K562 (cell line): ENCODE measurements at regions not wholly inside any gene's neighbourhood (a gene's known extent, or its start where the extent isn't known, plus 50 kb on each side); places are given as distances from the start of the nearest gene placed in this dataset.

Source experiments
- DPF2 ChIP-seq: fragments of 450-650 bp; IDR thresholded peaks from 2 replicates; pipeline ENCODE4 v1.6.1; 2016
- FOXK1 ChIP-seq: sonication (generic); formaldehyde crosslinking; IDR thresholded peaks from 2 replicates; pipeline ENCODE4 v1.8.0; 2022; ENCODE audit warnings: missing genetic modification reagents, mild to moderate bottlenecking, borderline replicate concordance
- HOXB6 ChIP-seq: fragments of 250-450 bp; sonication (Bioruptor Pico); IDR thresholded peaks from 2 replicates; pipeline ENCODE4 v1.5.1; 2022; ENCODE audit warnings: mild to moderate bottlenecking, borderline replicate concordance
- MNT ChIP-seq, 2 experiments: fragments of 450-650 bp; conservative IDR thresholded peaks; 2 replicates each; pipeline ENCODE4 v1.6.1; 2017; ENCODE audit warnings: mild to moderate bottlenecking in 2 of 2, moderate library complexity in 2 of 2
- NCOA4 ChIP-seq: fragments of 450-650 bp; IDR thresholded peaks from 2 replicates; pipeline ENCODE4 v1.6.1; 2018; ENCODE audit warnings: mild to moderate bottlenecking; ENCODE audit not compliant: partially characterized antibody
- RBM17 ChIP-seq: fragments of 200-400 bp; formaldehyde crosslinking; IDR thresholded peaks from 2 replicates; pipeline ENCODE4 v1.6.1; 2017; ENCODE audit warnings: low read depth, mild to moderate bottlenecking, low read length, borderline replicate concordance
- SMAD2 ChIP-seq: fragments of 150-350 bp; IDR thresholded peaks from 2 replicates; pipeline ENCODE4 v1.6.1; 2014; ENCODE audit warnings: low read depth, mild to moderate bottlenecking, low read length
- SRSF1 ChIP-seq: fragments of 200-400 bp; formaldehyde crosslinking; IDR thresholded peaks from 2 replicates; pipeline ENCODE4 v1.6.1; 2017; ENCODE audit warnings: mild to moderate bottlenecking, low read depth, low read length, moderate library complexity
- THAP12 ChIP-seq: fragments of 250-450 bp; sonication (Bioruptor Pico); IDR thresholded peaks from 2 replicates; pipeline ENCODE4 v1.9.0; 2021; ENCODE audit warnings: mild to moderate bottlenecking, inconsistent platforms
- THRB ChIP-seq: fragments of 450-650 bp; formaldehyde crosslinking; conservative IDR thresholded peaks from 2 replicates; pipeline ENCODE4 v1.4.0; 2022; ENCODE audit warnings: mild to moderate bottlenecking, missing genetic modification characterization
- VEZF1 ChIP-seq: fragments of 200-800 bp; sonication (Bioruptor generic); IDR thresholded peaks from 2 replicates; pipeline ENCODE4 v1.6.1; 2017; ENCODE audit warnings: missing genetic modification characterization, missing compliant biosample characterization
- ZBTB2 ChIP-seq: fragments of 450-650 bp; IDR thresholded peaks from 2 replicates; pipeline ENCODE4 v1.6.1; 2016; ENCODE audit warnings: antibody characterized with exemption
- ZNF592 ChIP-seq: fragments of 450-650 bp; IDR thresholded peaks from 2 replicates; pipeline ENCODE4 v1.6.1; 2017; ENCODE audit warnings: antibody characterized with exemption, mild to moderate bottlenecking

- TF ChIP-seq ZBTB2 (no peak), RBM17 (no peak), THRB (CRISPR knock-in tag) (no peak), SMAD2 (no peak), VEZF1 (0 out of 2 replicates have a peak, but pooled peaks have one; percentile 11), FOXK1 (CRISPR knock-in tag) (no peak), NCOA4 (no peak), MNT (conservative IDR thresholded peaks at IDR 0.05) (peak in 1 of 2 experiments; percentile 6; a peak in 2 of 4 replicates), DPF2 (0 out of 2 replicates have a peak, but pooled peaks have one; percentile 27), THAP12 (no peak), ZNF592 (0 out of 2 replicates have a peak, but pooled peaks have one; percentile 24), SRSF1 (no peak), HOXB6 (CRISPR knock-in tag) (no peak)
Measured at GRCh38 chr5:173455599-173455957, 127.4 kb upstream of the STC2 start (continued).
